CD4-positive, alpha-beta T cell treated with Interleukin-15 for 1 hour (primary cell): ENCODE measurements at regions not wholly inside any gene's neighbourhood (a gene's known extent, or its start where the extent isn't known, plus 50 kb on each side); places are given as distances from the start of the nearest gene placed in this dataset.
A peak's percentile ranks its signal among the peaks of the same experiment; 100 is the strongest.
"Not testable (repeated sequence)": the region's sequence is repeated elsewhere in the genome, so short reads cannot be mapped to it uniquely, and the experiment has no call there.

Experiments used
- DNase-seq: peaks from one replicate; pipeline ENCODE4 v3.0.0-alpha.2; 2020

- no peak for DNase-seq
Measured at GRCh38 chr20:33908336-33908735, 85.4 kb upstream of the RALY start.

DNA sequence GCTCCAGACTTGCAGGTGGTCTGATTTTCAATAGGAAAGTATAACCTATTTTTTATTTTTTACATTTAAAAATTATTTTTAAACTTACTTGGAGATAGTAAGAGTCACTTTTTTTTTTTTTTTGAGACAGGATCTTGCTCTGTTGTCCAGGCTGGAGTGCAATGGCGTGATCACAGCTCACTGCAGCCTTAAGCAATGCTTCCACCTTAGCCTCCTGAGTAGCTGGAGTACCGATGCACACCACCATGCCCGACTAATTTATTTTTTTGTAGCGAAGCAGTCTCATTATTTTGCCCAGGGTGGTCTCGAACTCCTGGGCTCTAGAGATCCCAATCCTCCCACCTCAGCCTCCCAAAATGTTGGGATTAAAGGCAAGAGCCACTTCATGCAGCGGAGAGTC lies 84.8 kb upstream of the RALY start:
- DNase-seq: no peak

DNA sequence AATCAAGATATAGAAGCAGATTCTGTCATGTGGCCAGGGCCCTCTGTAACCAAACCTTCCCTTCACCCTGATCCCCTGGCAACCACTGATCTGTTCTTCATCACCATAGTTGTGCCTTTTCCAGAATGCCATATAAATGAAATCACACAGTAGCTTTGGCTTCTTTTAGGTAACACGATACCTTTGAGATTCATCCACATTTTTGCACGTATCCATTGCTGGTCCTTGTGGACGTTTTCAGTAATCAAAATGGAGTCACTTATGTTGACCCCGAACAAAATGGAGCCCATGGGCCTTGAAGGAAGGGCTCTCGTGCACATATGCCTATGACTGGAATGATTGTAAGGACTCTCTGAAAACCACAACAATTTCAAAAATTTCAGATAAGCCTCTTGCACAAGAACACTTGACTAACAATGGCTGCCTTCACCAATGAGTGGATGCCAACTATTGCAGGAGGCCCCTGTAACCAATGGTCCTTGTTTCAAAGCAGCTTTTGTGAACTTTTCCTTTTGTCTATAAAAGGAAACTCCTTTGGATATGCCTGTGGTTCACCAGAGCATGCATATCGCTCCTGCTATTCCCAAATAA lies 84.3 kb upstream of the RALY start:
- DNase-seq: no peak

DNA sequence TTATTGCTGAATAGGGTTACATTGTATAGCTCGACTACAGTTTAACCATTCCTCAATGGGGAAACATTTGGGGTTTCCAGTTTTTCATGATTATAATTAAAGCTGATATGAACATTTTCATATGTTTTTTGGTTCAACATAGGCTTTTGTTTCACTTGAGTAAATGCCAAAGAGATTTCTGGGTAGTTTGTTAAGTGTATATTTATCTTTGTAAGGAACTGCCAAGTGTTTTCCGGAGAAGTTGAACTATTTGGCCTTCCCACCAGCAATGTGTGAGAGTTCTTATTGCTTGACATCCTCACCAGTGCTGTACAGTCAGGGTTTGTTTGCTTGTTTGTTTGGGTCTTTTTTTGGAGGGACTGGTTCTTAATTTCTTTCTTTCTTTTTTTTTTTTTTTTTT lies 83.7 kb upstream of the RALY start:
- DNase-seq: no peak

DNA sequence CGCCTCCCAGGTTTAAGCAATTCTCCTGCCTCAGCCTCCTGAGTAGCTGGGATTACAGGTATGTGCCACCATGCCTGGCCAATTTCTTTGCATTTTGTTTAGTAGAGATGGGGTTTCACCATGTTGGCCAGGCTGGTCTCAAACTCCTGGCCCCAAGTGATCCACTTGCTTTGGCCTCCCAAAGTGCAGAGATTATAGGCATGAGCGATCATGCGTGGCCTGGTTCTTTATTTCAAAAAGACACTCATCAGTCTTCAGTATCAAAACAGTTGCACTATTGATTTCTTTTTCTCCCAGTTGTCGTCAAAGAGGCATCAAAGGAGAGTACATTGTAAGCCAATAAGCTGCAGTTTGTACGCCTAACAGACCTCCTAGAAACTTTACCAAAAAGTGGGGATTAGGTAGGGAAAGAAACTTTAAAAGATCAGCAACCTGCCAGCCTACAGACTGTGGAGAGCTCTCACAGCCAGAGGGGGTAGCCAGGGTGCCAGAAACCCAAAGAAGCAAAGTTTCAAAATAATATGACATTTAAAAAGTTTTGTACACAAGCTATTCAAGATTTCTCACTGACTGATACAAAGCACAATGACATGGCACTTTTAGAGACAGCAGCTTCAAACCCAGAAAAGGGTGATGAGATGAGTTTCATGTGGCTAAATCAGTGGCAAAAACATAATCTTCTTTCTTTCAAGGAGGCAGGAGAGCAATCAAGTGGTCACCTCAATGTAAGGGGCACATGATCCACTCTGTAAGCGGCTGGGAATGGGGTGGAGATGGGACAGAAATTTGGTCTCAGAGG lies 83.0 kb upstream of the RALY start:
- DNase-seq: no peak

GRCh38 chr20:33914919-33915318 lies 78.8 kb upstream of the RALY start:
- DNase-seq: no peak

- DNase-seq: peak; percentile 41
Measured at GRCh38 chr20:33915726-33916331, 77.9 kb upstream of the RALY start.

GRCh38 chr20:33916768-33917167 lies 76.9 kb upstream of the RALY start:
- DNase-seq: no peak

DNA sequence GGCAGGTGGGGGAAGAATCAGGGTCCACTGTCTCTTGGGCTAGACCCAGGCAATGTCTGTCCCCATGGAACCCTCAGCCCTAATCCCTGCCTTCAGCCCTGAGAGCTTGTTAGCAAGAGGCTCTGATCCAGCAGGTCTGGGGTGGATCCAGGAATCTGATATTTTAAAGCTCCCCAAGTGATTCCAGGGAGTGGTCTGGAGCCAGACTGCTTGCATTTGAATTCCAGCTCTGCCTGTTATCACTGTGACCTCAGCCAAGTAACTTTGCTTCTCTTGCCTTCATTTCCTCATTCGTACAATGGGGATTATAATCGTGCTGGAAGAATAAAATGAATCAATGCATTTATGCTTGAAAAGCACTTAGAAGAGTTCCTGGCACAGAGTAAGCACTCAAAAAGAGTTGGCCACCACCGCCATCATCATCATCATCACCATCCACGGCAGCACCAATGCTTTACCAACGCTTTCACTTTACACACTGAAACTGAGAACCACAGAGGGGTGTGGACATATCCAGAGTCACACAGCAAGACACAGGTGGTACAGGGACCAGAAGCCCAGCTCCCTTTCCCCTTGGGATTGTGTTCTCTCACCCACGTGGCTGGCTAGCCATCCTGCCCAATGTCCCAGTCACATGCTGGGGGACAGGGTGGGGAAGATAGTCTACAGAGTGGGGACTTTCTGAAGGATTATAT lies 75.7 kb upstream of the RALY start:
- no peak for DNase-seq

- no peak for DNase-seq
Measured at GRCh38 chr20:33918662-33919061, 75.0 kb upstream of the RALY start.

DNA sequence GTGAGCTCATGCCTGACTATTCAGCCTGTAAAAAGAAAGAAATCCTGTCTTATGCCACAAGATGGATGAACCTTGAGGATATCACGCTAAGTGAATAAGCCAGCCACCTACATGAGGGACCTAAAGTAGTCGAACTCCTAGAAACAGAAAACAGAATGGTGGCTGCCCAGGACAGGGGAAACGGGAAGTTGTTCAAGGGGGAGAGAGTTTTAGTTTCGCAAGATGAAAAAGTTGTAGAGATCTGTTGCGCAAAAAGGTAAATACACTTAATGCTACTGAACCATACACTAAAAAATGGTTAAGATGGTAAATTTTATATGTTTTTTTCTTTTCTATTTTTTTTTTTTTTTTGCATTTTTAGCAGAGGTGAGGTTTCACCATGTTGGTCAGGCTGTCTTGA lies 74.1 kb upstream of the RALY start:
- no peak for DNase-seq

GRCh38 chr20:33922224-33922623 lies 71.5 kb upstream of the RALY start:
- no peak for DNase-seq

DNA sequence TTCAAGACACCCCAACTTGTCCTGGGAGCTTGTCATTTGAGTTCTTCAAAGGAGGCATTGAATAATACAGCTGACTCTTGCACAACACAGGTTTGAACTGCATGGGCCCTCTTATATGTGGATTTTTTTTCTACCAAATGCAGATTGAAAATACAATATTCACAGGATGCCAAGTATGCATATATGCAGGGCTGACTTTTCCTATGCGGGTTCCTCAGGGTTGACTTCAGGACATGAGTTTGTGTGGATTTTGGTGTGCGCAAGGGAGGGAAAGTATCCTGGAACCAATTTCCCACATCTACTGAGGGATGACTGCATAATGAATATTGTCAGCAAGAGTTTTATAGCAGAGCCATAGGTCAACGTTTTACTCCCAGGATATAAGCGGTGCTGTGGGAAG lies 70.0 kb upstream of the RALY start:
- DNase-seq: no peak

- DNase-seq: no peak
Measured at GRCh38 chr20:33925867-33926266, 67.8 kb upstream of the RALY start.

- DNase-seq: no peak
Measured at GRCh38 chr20:33926425-33926824, 67.3 kb upstream of the RALY start.

- no peak for DNase-seq
Measured at GRCh38 chr20:33927724-33928123, 66.0 kb upstream of the RALY start.

GRCh38 chr20:33929917-33930316 lies 63.8 kb upstream of the RALY start:
- no peak for DNase-seq

DNA sequence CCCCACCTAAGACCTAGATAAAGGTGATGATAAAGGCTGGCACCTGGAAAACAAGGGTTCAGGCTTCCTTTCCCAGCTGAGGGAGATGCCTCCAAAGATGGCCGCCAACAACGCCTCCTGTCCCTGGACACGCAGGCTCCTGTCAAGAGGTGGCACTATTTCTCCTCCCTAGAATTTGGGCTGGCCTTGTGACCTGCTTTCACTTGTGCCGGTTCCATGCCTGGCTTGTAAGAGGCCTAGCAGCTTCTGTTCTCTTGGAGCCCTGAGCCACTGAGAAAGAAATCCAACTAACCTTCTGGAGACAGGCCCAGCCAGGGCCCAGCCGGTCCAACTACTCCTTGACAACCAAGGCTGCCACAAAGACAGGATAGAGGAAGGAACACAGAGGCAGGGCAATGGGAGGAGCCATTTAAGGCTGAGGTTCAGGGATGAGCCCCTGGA lies 60.2 kb upstream of the RALY start:
- peak; percentile 51 for DNase-seq

DNA sequence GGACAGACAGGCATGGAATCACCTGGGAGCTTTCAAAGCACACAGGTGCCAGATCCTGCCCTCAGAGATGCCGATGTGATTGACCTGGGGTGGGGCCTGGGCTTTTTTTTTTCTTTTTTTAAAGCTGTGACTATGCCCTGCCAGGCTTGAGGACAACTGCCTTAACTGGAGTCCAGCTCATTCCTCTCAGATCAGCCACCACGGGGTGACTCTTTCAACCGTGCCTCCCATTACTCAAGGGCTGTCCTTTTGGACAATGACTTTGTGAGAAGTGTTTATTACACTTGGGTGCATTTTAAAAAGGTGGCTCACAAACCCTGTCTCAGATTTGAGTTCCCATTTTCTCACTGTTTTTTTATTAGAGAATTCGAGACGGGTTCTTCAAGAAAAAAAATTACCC lies 57.1 kb upstream of the RALY start:
- no peak for DNase-seq

DNA sequence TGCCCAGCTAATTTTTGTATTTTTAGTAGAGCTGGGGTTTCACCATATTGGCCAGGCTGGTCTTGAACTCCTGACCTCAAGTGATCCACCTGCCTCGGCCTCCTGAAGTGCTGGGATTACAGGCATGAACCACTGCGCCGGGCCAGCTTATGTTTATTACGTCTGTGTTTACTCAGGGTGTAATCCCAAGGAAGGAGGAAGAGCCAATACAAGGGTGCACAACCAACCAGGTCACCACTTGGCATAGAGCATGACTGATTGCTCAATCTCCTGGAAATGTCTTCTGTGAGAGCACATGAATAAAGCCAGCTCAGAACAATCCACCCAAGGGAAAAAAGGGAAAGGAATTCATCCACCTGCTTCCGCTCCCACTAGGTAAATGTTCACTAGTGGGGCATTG lies 54.7 kb upstream of the RALY start:
- DNase-seq: not testable (repeated sequence)

GRCh38 chr20:33940666-33941065 lies 53.0 kb upstream of the RALY start:
- DNase-seq: no peak
